Stomach (tissue), 4 donors: ENCODE measurements at regions not wholly inside any gene's neighbourhood (a gene's known extent, or its start where the extent isn't known, plus 50 kb on each side); places are given as distances from the start of the nearest gene placed in this dataset.

Experiments
- POLR2A ChIP-seq, 4 donors: fragments of 450-650 bp; IDR thresholded peaks; one replicate each; pipeline ENCODE4 v1.6.1; 2016; ENCODE audit warnings: antibody characterized with exemption in 4 of 4, control low read depth in 2 of 4, mild to moderate bottlenecking in 1 of 4, moderate library complexity in 1 of 4
- TF ChIP-seq, protein P1 (sequence below), 7 experiments: fragments of 450-650 bp in 4 of 7; fragments of 200-600 bp in 3 of 7; sonication (generic) in 3 of 7; IDR thresholded peaks; one replicate each; pipeline ENCODE4 v1.5.1; 2016 to 2019; ENCODE audit warnings: antibody characterized with exemption in 7 of 7, control low read depth in 2 of 7, mild to moderate bottlenecking in 1 of 7

DNA sequence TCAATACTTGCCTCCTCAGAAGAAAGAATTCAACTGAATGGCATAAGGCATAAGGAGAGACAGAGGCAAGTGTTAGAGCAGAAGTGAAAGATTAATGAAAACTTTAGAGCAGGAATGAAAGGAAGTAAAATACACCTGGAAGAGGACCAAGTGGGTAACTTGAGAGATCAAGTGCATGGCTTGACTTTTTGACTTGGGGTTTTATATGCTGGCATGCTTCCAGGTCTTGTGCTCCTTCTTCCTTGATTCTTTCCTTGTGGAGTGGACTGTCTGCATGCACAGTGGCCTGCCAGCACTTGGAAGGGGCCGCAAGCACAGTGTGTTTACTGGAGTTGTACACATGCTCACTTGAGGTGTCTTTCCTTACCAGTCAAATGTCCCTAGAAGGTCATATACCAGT, 222.1 kb upstream of the UFL1 start:
- TF ChIP-seq, protein P1, sequence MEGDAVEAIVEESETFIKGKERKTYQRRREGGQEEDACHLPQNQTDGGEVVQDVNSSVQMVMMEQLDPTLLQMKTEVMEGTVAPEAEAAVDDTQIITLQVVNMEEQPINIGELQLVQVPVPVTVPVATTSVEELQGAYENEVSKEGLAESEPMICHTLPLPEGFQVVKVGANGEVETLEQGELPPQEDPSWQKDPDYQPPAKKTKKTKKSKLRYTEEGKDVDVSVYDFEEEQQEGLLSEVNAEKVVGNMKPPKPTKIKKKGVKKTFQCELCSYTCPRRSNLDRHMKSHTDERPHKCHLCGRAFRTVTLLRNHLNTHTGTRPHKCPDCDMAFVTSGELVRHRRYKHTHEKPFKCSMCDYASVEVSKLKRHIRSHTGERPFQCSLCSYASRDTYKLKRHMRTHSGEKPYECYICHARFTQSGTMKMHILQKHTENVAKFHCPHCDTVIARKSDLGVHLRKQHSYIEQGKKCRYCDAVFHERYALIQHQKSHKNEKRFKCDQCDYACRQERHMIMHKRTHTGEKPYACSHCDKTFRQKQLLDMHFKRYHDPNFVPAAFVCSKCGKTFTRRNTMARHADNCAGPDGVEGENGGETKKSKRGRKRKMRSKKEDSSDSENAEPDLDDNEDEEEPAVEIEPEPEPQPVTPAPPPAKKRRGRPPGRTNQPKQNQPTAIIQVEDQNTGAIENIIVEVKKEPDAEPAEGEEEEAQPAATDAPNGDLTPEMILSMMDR (IDR thresholded peaks at IDR 0.05) = no peak
- TF ChIP-seq POLR2A (IDR thresholded peaks at IDR 0.05) = no peak
